Neural progenitor cell (in vitro differentiated cells): ENCODE measurements at regions not wholly inside any gene's neighbourhood (a gene's known extent, or its start where the extent isn't known, plus 50 kb on each side); places are given as distances from the start of the nearest gene placed in this dataset.
A peak's percentile ranks its signal among the peaks of the same experiment; 100 is the strongest.

ENCODE experiments used
- DNase-seq: peaks from one replicate; pipeline ENCODE4 v3.0.0-alpha.2; 2016; ENCODE audit warnings: low spot score
- H2AFZ ChIP-seq: fragments of 200-600 bp; sonication (generic); replicated peaks from 2 replicates; pipeline ENCODE4 v1.6.1; 2016; ENCODE audit warnings: antibody characterized with exemption
- H3F3A ChIP-seq: fragments of 200-600 bp; sonication (generic); 2 replicates; pipeline ENCODE4 v1.6.1; 2016; ENCODE audit warnings: antibody characterized with exemption, low read depth
- H3K27ac ChIP-seq: fragments of 200-600 bp; sonication (generic); 2 replicates; pipeline ENCODE4 v1.5.1; 2016; ENCODE audit warnings: mild to moderate bottlenecking
- H3K27me3 ChIP-seq: fragments of 200-600 bp; sonication (generic); 2 replicates; pipeline ENCODE4 v1.6.1; 2016; ENCODE audit warnings: mild to moderate bottlenecking, moderate library complexity
- H3K36me3 ChIP-seq: fragments of 200-600 bp; sonication (generic); 2 replicates; pipeline ENCODE4 v1.5.1; 2016
- H3K4me1 ChIP-seq: fragments of 200-600 bp; sonication (generic); 2 replicates; pipeline ENCODE4 v1.6.1; 2016; ENCODE audit warnings: mixed run types
- H3K4me2 ChIP-seq: fragments of 200-600 bp; sonication (generic); 2 replicates; pipeline ENCODE4 v1.6.1; 2016
- H3K4me3 ChIP-seq: fragments of 200-600 bp; sonication (generic); 2 replicates; pipeline ENCODE4 v1.5.1; 2016
- H3K79me2 ChIP-seq: fragments of 200-600 bp; sonication (generic); 2 replicates; pipeline ENCODE4 v1.6.1; 2016; ENCODE audit warnings: low read depth
- H3K9ac ChIP-seq: fragments of 200-600 bp; sonication (generic); 2 replicates; pipeline ENCODE4 v1.6.1; 2016
- H3K9me3 ChIP-seq: fragments of 200-600 bp; sonication (generic); 2 replicates; pipeline ENCODE4 v1.5.1; 2016; ENCODE audit warnings: low read depth
- H4K20me1 ChIP-seq: fragments of 200-600 bp; sonication (generic); 2 replicates; pipeline ENCODE4 v1.6.1; 2016; ENCODE audit warnings: low read depth
- H3K27ac Mint-ChIP-seq: 3 replicates; pipeline ENCODE4 v1.8.0; 2021; ENCODE audit warnings: mixed read lengths
- H3K27me3 Mint-ChIP-seq: 2 replicates; pipeline ENCODE4 v1.8.0; 2022; ENCODE audit warnings: low read depth, mild to moderate bottlenecking, inconsistent platforms, moderate library complexity, mixed read lengths; ENCODE audit not compliant: insufficient read depth
- H3K36me3 Mint-ChIP-seq: 3 replicates; pipeline ENCODE4 v1.8.0; 2021; ENCODE audit warnings: mixed read lengths
- H3K4me1 Mint-ChIP-seq: 3 replicates; pipeline ENCODE4 v1.8.0; 2021; ENCODE audit warnings: mixed read lengths
- H3K4me3 Mint-ChIP-seq: 3 replicates; pipeline ENCODE4 v1.8.0; 2021; ENCODE audit warnings: mild to moderate bottlenecking, moderate library complexity, mixed read lengths
- H3K9me3 Mint-ChIP-seq: 3 replicates; pipeline ENCODE4 v1.8.0; 2020; ENCODE audit warnings: mixed read lengths
- EZH2 ChIP-seq: fragments of 200-600 bp; sonication (generic); IDR thresholded peaks from 2 replicates; pipeline ENCODE4 v1.6.1; 2017; ENCODE audit warnings: antibody characterized with exemption, mild to moderate bottlenecking, moderate library complexity
- EZH2phosphoT487 ChIP-seq: fragments of 200-600 bp; sonication (generic); IDR thresholded peaks from 2 replicates; pipeline ENCODE4 v1.6.1; 2017; ENCODE audit warnings: antibody characterized with exemption
- TF ChIP-seq, protein P1 (sequence below): fragments of 200-600 bp; sonication (generic); IDR thresholded peaks from 2 replicates; pipeline ENCODE4 v1.5.1; 2017; ENCODE audit warnings: antibody characterized with exemption, mild to moderate bottlenecking

DNA sequence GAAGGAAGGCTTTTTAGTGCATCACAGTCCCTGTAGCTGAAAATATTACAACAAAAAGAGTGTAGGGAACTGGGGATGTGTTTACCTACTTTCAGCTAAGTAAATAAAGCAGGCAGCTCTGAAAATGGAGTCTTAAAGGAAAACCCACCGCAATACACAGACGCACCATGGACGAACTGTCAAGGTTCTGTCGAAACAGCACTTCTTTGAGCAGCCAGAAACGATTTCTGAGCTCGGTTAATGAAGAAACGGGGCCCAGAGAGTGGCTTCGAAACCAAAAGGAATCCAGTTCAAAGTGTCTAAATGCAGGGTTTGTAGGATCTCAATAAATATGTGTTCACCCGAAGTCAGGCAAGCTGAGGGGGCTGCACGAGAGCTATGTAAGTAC is 275.4 kb upstream of the NEBL start:
- H3K79me2 ChIP-seq: peaks cover 64% of the 10 kb centered on the region
- Mint-ChIP-seq H3K4me1 (peaks cover 61% of the 10 kb centered on the region), H3K36me3 (peaks cover 27% of the 10 kb centered on the region), H3K9me3 (peaks cover 6% of the 10 kb centered on the region), H3K27me3 (no peaks in the 10 kb centered on the region), H3K4me3 (peak overlapping the region; percentile 98), H3K27ac (no peak overlapping the region)
- H3K4me1 ChIP-seq: peaks cover 42% of the 10 kb centered on the region
- peaks cover 59% of the 10 kb centered on the region for H3F3A ChIP-seq
- peak overlapping the region; percentile 89 for H3K4me3 ChIP-seq
- H2AFZ ChIP-seq: no peak overlapping the region
- H3K9me3 ChIP-seq: no peaks in the 10 kb centered on the region
- peak; percentile 14 for DNase-seq
- H3K36me3 ChIP-seq: no peaks in the 10 kb centered on the region
- no peak overlapping the region for H3K27ac ChIP-seq
- peaks cover 4% of the 10 kb centered on the region for H4K20me1 ChIP-seq
- H3K27me3 ChIP-seq: no peaks in the 10 kb centered on the region
- TF ChIP-seq EZH2 (no peak), EZH2phosphoT487 (no peak)
- TF ChIP-seq, protein P1, sequence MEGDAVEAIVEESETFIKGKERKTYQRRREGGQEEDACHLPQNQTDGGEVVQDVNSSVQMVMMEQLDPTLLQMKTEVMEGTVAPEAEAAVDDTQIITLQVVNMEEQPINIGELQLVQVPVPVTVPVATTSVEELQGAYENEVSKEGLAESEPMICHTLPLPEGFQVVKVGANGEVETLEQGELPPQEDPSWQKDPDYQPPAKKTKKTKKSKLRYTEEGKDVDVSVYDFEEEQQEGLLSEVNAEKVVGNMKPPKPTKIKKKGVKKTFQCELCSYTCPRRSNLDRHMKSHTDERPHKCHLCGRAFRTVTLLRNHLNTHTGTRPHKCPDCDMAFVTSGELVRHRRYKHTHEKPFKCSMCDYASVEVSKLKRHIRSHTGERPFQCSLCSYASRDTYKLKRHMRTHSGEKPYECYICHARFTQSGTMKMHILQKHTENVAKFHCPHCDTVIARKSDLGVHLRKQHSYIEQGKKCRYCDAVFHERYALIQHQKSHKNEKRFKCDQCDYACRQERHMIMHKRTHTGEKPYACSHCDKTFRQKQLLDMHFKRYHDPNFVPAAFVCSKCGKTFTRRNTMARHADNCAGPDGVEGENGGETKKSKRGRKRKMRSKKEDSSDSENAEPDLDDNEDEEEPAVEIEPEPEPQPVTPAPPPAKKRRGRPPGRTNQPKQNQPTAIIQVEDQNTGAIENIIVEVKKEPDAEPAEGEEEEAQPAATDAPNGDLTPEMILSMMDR: no peak
- peak overlapping the region; percentile 99 for H3K4me2 ChIP-seq
- no peak overlapping the region for H3K9ac ChIP-seq

GRCh38 chr10:21171936-21172541 is 274.9 kb upstream of the NEBL start:
- Histone ChIP-seq H3K36me3 (no peaks in the 10 kb centered on the region), H3K9me3 (no peaks in the 10 kb centered on the region), H3K4me3 (peak overlapping the region; percentile 89), H2AFZ (no peak overlapping the region), H3K27ac (no peak overlapping the region), H3K27me3 (no peaks in the 10 kb centered on the region), H3K4me2 (peak overlapping the region; percentile 99), H3F3A (peaks cover 59% of the 10 kb centered on the region), H3K9ac (no peak overlapping the region), H3K79me2 (peaks cover 69% of the 10 kb centered on the region), H4K20me1 (peaks cover 4% of the 10 kb centered on the region), H3K4me1 (peaks cover 42% of the 10 kb centered on the region)
- no peak for TF ChIP-seq EZH2
- TF ChIP-seq, protein P1: no peak
- no peak for TF ChIP-seq EZH2phosphoT487
- H3K36me3 Mint-ChIP-seq: peaks cover 29% of the 10 kb centered on the region
- H3K4me1 Mint-ChIP-seq: peaks cover 59% of the 10 kb centered on the region
- H3K4me3 Mint-ChIP-seq: peak overlapping the region; percentile 98
- no peak overlapping the region for H3K27ac Mint-ChIP-seq
- DNase-seq: no peak
- H3K9me3 Mint-ChIP-seq: peaks cover 7% of the 10 kb centered on the region
- H3K27me3 Mint-ChIP-seq: no peaks in the 10 kb centered on the region

DNA sequence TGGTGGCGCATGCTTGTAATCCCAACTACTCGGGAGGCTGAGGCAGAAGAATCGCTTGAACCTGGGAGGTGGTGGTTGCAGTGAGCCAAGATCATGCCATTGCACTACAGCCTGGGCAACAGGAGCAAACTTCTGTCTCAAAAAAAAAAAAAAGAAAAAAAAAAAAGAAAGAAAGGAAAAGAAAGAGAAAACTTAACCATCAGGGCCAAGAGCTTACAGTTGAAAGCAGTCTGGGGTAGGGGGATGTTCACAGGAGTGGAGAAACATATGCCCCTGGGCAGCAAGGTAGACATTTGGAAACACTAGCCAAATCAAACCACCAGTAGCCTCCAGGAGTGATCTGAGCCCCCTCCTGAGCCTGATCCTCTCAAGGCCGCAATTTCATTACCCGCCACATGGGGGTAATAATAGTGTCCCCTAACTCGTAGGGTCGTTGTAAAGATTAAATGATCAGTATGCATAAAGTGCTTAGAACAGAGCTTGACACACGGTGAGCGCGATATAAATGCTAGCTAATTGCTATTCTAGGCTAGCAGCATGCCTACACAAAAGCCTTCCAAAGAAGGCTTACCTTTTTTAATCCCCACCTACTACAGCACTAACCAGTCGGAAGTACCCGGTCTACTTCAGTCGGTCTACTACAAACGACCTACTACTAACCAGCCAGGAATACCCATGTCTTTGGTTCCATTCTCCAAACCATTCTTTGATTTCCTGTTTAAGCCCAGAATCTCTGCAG is 274.3 kb upstream of the NEBL start:
- H3K4me1 Mint-ChIP-seq: peaks cover 54% of the 10 kb centered on the region
- peaks cover 12% of the 10 kb centered on the region for H3K9me3 Mint-ChIP-seq
- TF ChIP-seq EZH2: no peak
- TF ChIP-seq, protein P1: peak; percentile 51
- no peak overlapping the region for H3K9ac ChIP-seq
- peaks cover 58% of the 10 kb centered on the region for H3F3A ChIP-seq
- peak; percentile 47 for DNase-seq
- H3K27ac Mint-ChIP-seq: no peak overlapping the region
- no peak overlapping the region for H2AFZ ChIP-seq
- H3K27me3 ChIP-seq: no peaks in the 10 kb centered on the region
- H3K36me3 Mint-ChIP-seq: peaks cover 35% of the 10 kb centered on the region
- peaks cover 42% of the 10 kb centered on the region for H3K4me1 ChIP-seq
- no peak overlapping the region for H3K4me3 ChIP-seq
- H3K79me2 ChIP-seq: peaks cover 73% of the 10 kb centered on the region
- peak overlapping the region; percentile 98 for H3K4me3 Mint-ChIP-seq
- H3K9me3 ChIP-seq: no peaks in the 10 kb centered on the region
- peaks cover under 1% of the 10 kb centered on the region for H3K27me3 Mint-ChIP-seq
- H3K36me3 ChIP-seq: no peaks in the 10 kb centered on the region
- H4K20me1 ChIP-seq: peaks cover 4% of the 10 kb centered on the region
- H3K27ac ChIP-seq: no peak overlapping the region
- peak overlapping the region; percentile 99 for H3K4me2 ChIP-seq
